ACC112 (cell line): ENCODE measurements at regions not wholly inside any gene's neighbourhood (a gene's known extent, or its start where the extent isn't known, plus 50 kb on each side); places are given as distances from the start of the nearest gene placed in this dataset.

Experiments
- H2AFZ ChIP-seq: fragments of 200-600 bp; sonication (generic); one replicate; pipeline ENCODE4 v1.6.0; 2017; ENCODE audit warnings: antibody characterized with exemption, low read length; ENCODE audit not compliant: unreplicated experiment
- H3K27ac ChIP-seq: fragments of 200-600 bp; sonication (generic); 2 replicates; pipeline ENCODE4 v1.5.1; 2014; ENCODE audit warnings: low read depth, mild to moderate bottlenecking, antibody characterized with exemption, low read length, moderate library complexity
- H3K27me3 ChIP-seq: fragments of 200-600 bp; sonication (generic); 2 replicates; pipeline ENCODE4 v1.6.1; 2014; ENCODE audit warnings: mild to moderate bottlenecking, antibody characterized with exemption, low read length, moderate library complexity, mixed read lengths; ENCODE audit not compliant: insufficient read depth
- H3K36me3 ChIP-seq: fragments of 200-600 bp; sonication (generic); 2 replicates; pipeline ENCODE4 v1.6.1; 2016; ENCODE audit warnings: mild to moderate bottlenecking, antibody characterized with exemption, low read length, moderate library complexity, mixed read lengths; ENCODE audit not compliant: insufficient read depth
- H3K4me1 ChIP-seq: fragments of 200-600 bp; sonication (generic); one replicate; pipeline ENCODE4 v1.6.1; 2016; ENCODE audit warnings: low read length, mixed read lengths; ENCODE audit not compliant: insufficient read depth, unreplicated experiment, control insufficient read depth
- H3K4me3 ChIP-seq: fragments of 200-600 bp; sonication (generic); 2 replicates; pipeline ENCODE4 v1.5.1; 2014; ENCODE audit warnings: mild to moderate bottlenecking, low read depth, low read length
- H3K79me2 ChIP-seq: fragments of 200-600 bp; sonication (generic); one replicate; pipeline ENCODE4 v1.6.0; 2016; ENCODE audit warnings: low read length; ENCODE audit not compliant: control insufficient read depth, unreplicated experiment, insufficient read depth

DNA sequence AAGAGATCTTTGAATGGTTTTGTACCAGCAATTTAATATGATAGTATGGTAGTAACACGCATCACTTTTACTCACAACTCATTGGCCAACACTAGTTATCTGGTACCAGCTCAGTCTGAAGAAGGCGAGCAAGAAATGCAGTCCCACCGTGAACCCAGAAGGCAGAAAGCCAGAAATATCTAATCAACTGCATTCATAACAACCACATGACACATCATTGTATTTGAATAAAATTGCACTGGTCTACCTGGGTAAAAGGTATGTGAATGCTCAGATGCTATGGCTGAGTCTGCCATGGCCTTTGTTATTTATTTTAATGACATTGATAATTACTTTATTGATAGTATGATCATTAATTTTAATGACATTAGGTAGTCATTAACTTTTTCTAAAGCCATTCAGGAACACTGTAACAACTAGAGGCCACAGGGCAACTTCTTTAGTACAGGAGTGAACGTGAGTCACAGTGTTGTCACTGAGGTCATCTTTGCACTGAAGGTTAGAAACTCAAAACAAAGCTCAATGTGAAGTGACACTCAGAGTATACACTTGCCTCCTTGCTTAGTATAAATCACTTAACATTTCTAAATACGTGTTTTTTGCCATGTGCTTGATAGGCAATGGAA, 475.6 kb upstream of the TNP1 start:
- no peaks in the 10 kb centered on the region for H3K36me3 ChIP-seq
- H3K27ac ChIP-seq: no peak overlapping the region

GRCh38 chr2:217334561-217334960, 474.7 kb upstream of the TNP1 start:
- Histone ChIP-seq H3K27ac (no peak overlapping the region), H3K79me2 (no peaks in the 10 kb centered on the region), H3K4me3 (no peak overlapping the region), H3K36me3 (no peaks in the 10 kb centered on the region), H3K4me1 (peaks cover 26% of the 10 kb centered on the region), H3K27me3 (no peaks in the 10 kb centered on the region), H2AFZ (no peak overlapping the region)

More for the DNA sequence above, 475.6 kb upstream of the TNP1 start:
- Histone ChIP-seq H3K27me3 (no peaks in the 10 kb centered on the region), H3K79me2 (no peaks in the 10 kb centered on the region), H2AFZ (no peak overlapping the region), H3K4me1 (peaks cover 26% of the 10 kb centered on the region), H3K4me3 (no peak overlapping the region)

DNA sequence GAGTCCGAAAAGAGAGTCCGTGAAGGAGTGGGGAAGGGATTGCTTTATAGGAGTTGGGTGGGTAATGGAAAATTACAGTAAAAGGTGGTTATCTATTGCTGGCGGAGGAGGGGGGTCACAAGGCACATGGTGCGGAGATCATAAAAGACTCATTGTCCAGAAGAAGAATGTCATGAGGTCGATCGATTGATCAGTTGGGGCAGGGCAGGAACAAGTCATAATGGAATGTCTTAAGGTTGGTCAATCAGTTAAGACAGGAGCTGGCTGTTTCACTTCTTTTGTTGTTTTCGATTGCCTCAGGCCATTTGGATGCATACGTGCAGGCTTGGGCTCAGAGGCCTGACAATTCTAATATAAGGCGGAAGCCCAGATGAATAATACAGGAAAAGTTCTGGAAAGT, 473.0 kb upstream of the TNP1 start:
- Histone ChIP-seq H3K4me1 (peaks cover 22% of the 10 kb centered on the region), H3K27me3 (no peaks in the 10 kb centered on the region), H2AFZ (no peak overlapping the region), H3K79me2 (no peaks in the 10 kb centered on the region), H3K36me3 (no peaks in the 10 kb centered on the region), H3K27ac (no peak overlapping the region), H3K4me3 (no peak overlapping the region)

- H3K4me1 ChIP-seq: peaks cover 21% of the 10 kb centered on the region
Measured at GRCh38 chr2:217332417-217332791, 472.5 kb upstream of the TNP1 start.

GRCh38 chr2:217331523-217332416, 471.9 kb upstream of the TNP1 start:
- H3K79me2 ChIP-seq: no peaks in the 10 kb centered on the region
- H3K27me3 ChIP-seq: no peaks in the 10 kb centered on the region
- H3K4me3 ChIP-seq: peak overlapping the region; percentile 0; the same call in 1 of the 2 replicates
- no peak overlapping the region for H2AFZ ChIP-seq
- no peak overlapping the region for H3K27ac ChIP-seq
- H3K36me3 ChIP-seq: no peaks in the 10 kb centered on the region
- H3K4me1 ChIP-seq: peaks cover 21% of the 10 kb centered on the region

More at GRCh38 chr2:217332417-217332791, 472.5 kb upstream of the TNP1 start:
- no peaks in the 10 kb centered on the region for H3K36me3 ChIP-seq
- H2AFZ ChIP-seq: no peak overlapping the region
- H3K27me3 ChIP-seq: no peaks in the 10 kb centered on the region
- H3K27ac ChIP-seq: no peak overlapping the region
- no peaks in the 10 kb centered on the region for H3K79me2 ChIP-seq
- H3K4me3 ChIP-seq: no peak overlapping the region

- no peak overlapping the region for H3K4me3 ChIP-seq
- peaks cover 26% of the 10 kb centered on the region for H3K4me1 ChIP-seq
Measured at GRCh38 chr2:217330647-217331046, 470.8 kb upstream of the TNP1 start.

GRCh38 chr2:217329023-217329431, 469.2 kb upstream of the TNP1 start:
- Histone ChIP-seq H3K27me3 (no peaks in the 10 kb centered on the region), H3K36me3 (no peaks in the 10 kb centered on the region), H2AFZ (no peak overlapping the region), H3K4me1 (peaks cover 20% of the 10 kb centered on the region), H3K27ac (no peak overlapping the region), H3K4me3 (no peak overlapping the region), H3K79me2 (no peaks in the 10 kb centered on the region)

More at GRCh38 chr2:217330647-217331046, 470.8 kb upstream of the TNP1 start:
- Histone ChIP-seq H3K79me2 (no peaks in the 10 kb centered on the region), H3K27me3 (no peaks in the 10 kb centered on the region), H3K27ac (no peak overlapping the region), H2AFZ (no peak overlapping the region), H3K36me3 (no peaks in the 10 kb centered on the region)

- H3K36me3 ChIP-seq: no peaks in the 10 kb centered on the region
- H3K4me1 ChIP-seq: peaks cover 20% of the 10 kb centered on the region
- H3K4me3 ChIP-seq: no peak overlapping the region
- no peaks in the 10 kb centered on the region for H3K79me2 ChIP-seq
- H2AFZ ChIP-seq: no peak overlapping the region
- H3K27ac ChIP-seq: no peak overlapping the region
- H3K27me3 ChIP-seq: no peaks in the 10 kb centered on the region
Measured at GRCh38 chr2:217328622-217328978, 468.7 kb upstream of the TNP1 start.

DNA sequence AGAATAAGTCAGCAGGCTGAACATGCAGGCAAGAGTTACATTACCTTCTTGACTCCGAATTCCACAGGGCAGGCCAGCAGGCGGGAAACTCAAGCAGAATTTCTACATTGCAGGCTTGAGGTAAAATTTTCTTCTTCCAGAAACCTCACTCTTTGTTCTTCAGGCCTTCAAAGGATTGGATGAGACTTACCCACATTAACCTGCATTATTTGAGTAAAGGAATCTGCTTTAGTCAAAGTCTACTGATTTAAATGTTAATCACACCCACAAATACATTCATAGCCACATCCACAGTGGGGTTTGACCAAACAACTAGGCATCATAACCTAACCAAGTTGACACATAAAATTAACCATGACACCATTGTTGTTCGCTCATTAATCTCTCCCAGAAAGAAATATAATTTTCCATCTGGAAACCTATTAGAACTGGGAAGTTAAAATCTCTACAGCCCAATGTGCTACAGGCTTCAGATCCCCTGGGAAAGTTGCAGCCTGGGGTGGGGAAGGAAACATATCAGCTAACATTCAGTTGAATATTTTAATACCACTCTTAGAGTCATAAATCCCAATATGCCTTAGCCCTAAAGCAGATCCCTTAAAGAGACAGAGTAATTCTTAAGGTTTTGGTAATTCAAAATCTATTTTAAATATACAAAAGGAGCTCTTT, 468.2 kb upstream of the TNP1 start:
- Histone ChIP-seq H3K4me3 (no peak overlapping the region), H3K27ac (no peak overlapping the region), H3K4me1 (peaks cover 20% of the 10 kb centered on the region), H3K27me3 (no peaks in the 10 kb centered on the region), H3K36me3 (no peaks in the 10 kb centered on the region), H3K79me2 (no peaks in the 10 kb centered on the region), H2AFZ (no peak overlapping the region)

- Histone ChIP-seq H3K36me3 (no peaks in the 10 kb centered on the region), H2AFZ (no peak overlapping the region), H3K27ac (no peak overlapping the region), H3K79me2 (no peaks in the 10 kb centered on the region), H3K27me3 (no peaks in the 10 kb centered on the region), H3K4me3 (no peak overlapping the region), H3K4me1 (peaks cover 14% of the 10 kb centered on the region)
Measured at GRCh38 chr2:217326238-217327022, 466.6 kb upstream of the TNP1 start.
